B cell (primary cell): ENCODE measurements at regions not wholly inside any gene's neighbourhood (a gene's known extent, or its start where the extent isn't known, plus 50 kb on each side); places are given as distances from the start of the nearest gene placed in this dataset.

Source experiments
- CTCF ChIP-seq: fragments of 200-600 bp; IDR thresholded peaks from one replicate; pipeline ENCODE4 v1.8.0; 2022; ENCODE audit warnings: antibody characterized with exemption, mild to moderate bottlenecking
- EZH2 ChIP-seq: IDR thresholded peaks from 2 replicates; pipeline ENCODE4 v1.6.1; 2012; ENCODE audit warnings: borderline replicate concordance, low read depth, mild to moderate bottlenecking, moderate library complexity, low read length; ENCODE audit not compliant: insufficient read depth, poor library complexity, severe bottlenecking

GRCh38 chr1:244176201-244176600, 125.1 kb downstream of the ZBTB18 start:
- TF ChIP-seq CTCF (no peak), EZH2 (no peak)
